H1 (cell line): ENCODE measurements at regions not wholly inside any gene's neighbourhood (a gene's known extent, or its start where the extent isn't known, plus 50 kb on each side); places are given as distances from the start of the nearest gene placed in this dataset.
"Not testable (repeated sequence)": the region's sequence is repeated elsewhere in the genome, so short reads cannot be mapped to it uniquely, and the experiment has no call there.

ENCODE experiments used
- CTCF ChIA-PET: fragments of 300-600 bp; sonication (Branson Sonifier 250); formaldehyde crosslinking; loops from one replicate; lab custom pipeline; 2021; ENCODE audit not compliant: partially characterized antibody; lab: Charles Lee
- POLR2A ChIA-PET: fragments of 300-600 bp; sonication (Branson Sonifier 250); formaldehyde crosslinking; loops from one replicate; lab custom pipeline; 2021; ENCODE audit warnings: inconsistent platforms; ENCODE audit not compliant: partially characterized antibody; lab: Charles Lee
- DNase-seq, 2 experiments: peaks; one replicate each; pipeline versions ENCODE4 v3.0.0 to v3.0.0-alpha.2; 2010 to 2022; ENCODE audit warnings: low spot score in 2 of 2, low read depth in 1 of 2, mixed read lengths in 1 of 2
- FAIRE-seq: peaks from 2 replicates; lab custom pipeline; 2011; peaks lifted over from hg19 to GRCh38; lab: Jason Lieb, UNC
- H2AFZ ChIP-seq: 2 replicates; pipeline ENCODE4 v1.8.1; 2012; ENCODE audit warnings: low read length, inconsistent platforms
- H2AK5ac ChIP-seq: 2 replicates; pipeline ENCODE4 v1.6.1; 2013; ENCODE audit warnings: low read depth, low read length
- H2BK120ac ChIP-seq: replicated peaks from 2 replicates; pipeline ENCODE3; 2013; ENCODE audit warnings: low read depth, low read length, inconsistent platforms
- H2BK12ac ChIP-seq: 2 replicates; pipeline ENCODE4 v1.6.1; 2013; ENCODE audit warnings: low read depth, low read length
- H2BK15ac ChIP-seq: 2 replicates; pipeline ENCODE4 v1.6.1; 2013; ENCODE audit warnings: low read length
- H2BK20ac ChIP-seq: 2 replicates; pipeline ENCODE4 v1.6.1; 2013; ENCODE audit warnings: low read length
- H2BK5ac ChIP-seq: 2 replicates; pipeline ENCODE4 v1.6.1; 2013; ENCODE audit warnings: low read depth, low read length
- H3K14ac ChIP-seq: 2 replicates; pipeline ENCODE4 v1.6.1; 2013; ENCODE audit warnings: inconsistent platforms; ENCODE audit not compliant: insufficient read length
- H3K18ac ChIP-seq: 2 replicates; pipeline ENCODE4 v1.6.1; 2013; ENCODE audit warnings: low read length; ENCODE audit errors: extremely low read depth
- H3K23ac ChIP-seq: 2 replicates; pipeline ENCODE4 v1.6.1; 2013; ENCODE audit warnings: inconsistent platforms; ENCODE audit not compliant: insufficient read length
- H3K23me2 ChIP-seq: 2 replicates; pipeline ENCODE4 v1.6.1; 2013; ENCODE audit warnings: low read depth, low read length
- H3K27ac ChIP-seq: 2 replicates; pipeline ENCODE4 v1.6.1; 2011; ENCODE audit warnings: low read depth, low read length, inconsistent platforms
- H3K27me3 ChIP-seq, 4 experiments: replicated peaks in 1 of 4; 1 replicate in 1 of 4; 2 replicates in 3 of 4; pipeline versions ENCODE4 v1.6.1 to v1.8.1; 2011 to 2013; ENCODE audit warnings: low read length in 3 of 4, mild to moderate bottlenecking in 3 of 4, inconsistent platforms in 2 of 4, mixed read lengths in 2 of 4, moderate library complexity in 1 of 4; ENCODE audit not compliant: control insufficient read depth in 3 of 4, insufficient read depth in 3 of 4; ENCODE audit errors: extremely low read depth in 1 of 4
- H3K36me3 ChIP-seq, 4 experiments: 2 replicates each; pipeline versions ENCODE4 v1.6.1 to v1.8.1; 2011 to 2013; ENCODE audit warnings: mild to moderate bottlenecking in 4 of 4, low read length in 3 of 4, moderate library complexity in 2 of 4, control low read depth in 1 of 4, inconsistent platforms in 1 of 4; ENCODE audit not compliant: insufficient read depth in 4 of 4, control insufficient read depth in 2 of 4
- H3K4ac ChIP-seq: replicated peaks from 2 replicates; pipeline ENCODE3; 2013; ENCODE audit warnings: low read length, low read depth, mixed read lengths, inconsistent platforms; ENCODE audit not compliant: insufficient read length
- H3K4me1 ChIP-seq, 4 experiments: replicated peaks in 1 of 4; 1 replicate in 1 of 4; 2 replicates in 3 of 4; pipeline versions ENCODE4 v1.6.1 to v1.8.1; 2011 to 2013; ENCODE audit warnings: low read length in 3 of 4, inconsistent platforms in 2 of 4, mixed read lengths in 1 of 4; ENCODE audit not compliant: insufficient read depth in 4 of 4, control insufficient read depth in 3 of 4
- H3K4me2 ChIP-seq, 2 experiments: 2 replicates each; pipeline versions ENCODE4 v1.6.1 to v1.8.1; 2011 to 2013; ENCODE audit warnings: low read depth in 2 of 2, low read length in 2 of 2, control low read depth in 1 of 2, inconsistent platforms in 1 of 2, mild to moderate bottlenecking in 1 of 2; ENCODE audit not compliant: insufficient read depth in 1 of 2
- H3K4me3 ChIP-seq, 4 experiments: fragments of 200-600, 300-600 bp in 1 of 4; sonication (generic), shearing (Covaris generic), sonication (Bioruptor Twin) in 1 of 4; 2 replicates each; pipeline versions ENCODE4 v1.5.1 to v1.8.1; 2011 to 2016; ENCODE audit warnings: low read length in 4 of 4, low read depth in 3 of 4, control low read depth in 2 of 4, inconsistent platforms in 2 of 4, mild to moderate bottlenecking in 2 of 4, mixed read lengths in 1 of 4, moderate library complexity in 1 of 4; ENCODE audit not compliant: insufficient read depth in 2 of 4; ENCODE audit errors: extremely low read depth in 1 of 4
- H3K56ac ChIP-seq: replicated peaks from 2 replicates; pipeline ENCODE3; 2013; ENCODE audit warnings: low read depth, mild to moderate bottlenecking, mixed read lengths, low read length, inconsistent platforms; ENCODE audit not compliant: insufficient read length
- H3K79me1 ChIP-seq: 2 replicates; pipeline ENCODE4 v1.6.1; 2013; ENCODE audit warnings: low read depth, low read length, control low read depth
- H3K79me2 ChIP-seq, 2 experiments: 2 replicates each; pipeline versions ENCODE4 v1.6.1 to v1.8.1; 2012 to 2013; ENCODE audit warnings: low read length in 2 of 2, mild to moderate bottlenecking in 2 of 2, inconsistent platforms in 1 of 2; ENCODE audit not compliant: insufficient read depth in 2 of 2, control insufficient read depth in 1 of 2
- H3K9ac ChIP-seq, 4 experiments: replicated peaks in 1 of 4; 1 replicate in 1 of 4; 2 replicates in 3 of 4; pipeline versions ENCODE4 v1.6.1 to v1.8.1; 2011 to 2013; ENCODE audit warnings: low read depth in 3 of 4, low read length in 3 of 4, control low read depth in 2 of 4, mild to moderate bottlenecking in 2 of 4, moderate library complexity in 2 of 4, inconsistent platforms in 1 of 4; ENCODE audit errors: extremely low read depth in 1 of 4
- H3K9me3 ChIP-seq, 2 experiments: 2 replicates each; pipeline versions ENCODE4 v1.6.1 to v1.8.1; 2012 to 2013; ENCODE audit warnings: mild to moderate bottlenecking in 2 of 2, moderate library complexity in 2 of 2, control low read depth in 1 of 2, inconsistent platforms in 1 of 2, low read depth in 1 of 2, low read length in 1 of 2, mixed read lengths in 1 of 2; ENCODE audit not compliant: insufficient read depth in 2 of 2
- H4K20me1 ChIP-seq, 2 experiments: replicated peaks in 1 of 2; 2 replicates each; pipeline versions ENCODE3 to v1.8.1; 2011 to 2013; ENCODE audit warnings: inconsistent platforms in 2 of 2, low read length in 2 of 2, mild to moderate bottlenecking in 1 of 2; ENCODE audit not compliant: insufficient read depth in 2 of 2, control insufficient read depth in 1 of 2
- H4K5ac ChIP-seq: 2 replicates; pipeline ENCODE4 v1.6.1; 2013; ENCODE audit warnings: low read length, low read depth, mixed read lengths, inconsistent platforms; ENCODE audit not compliant: insufficient read length
- H4K8ac ChIP-seq: 2 replicates; pipeline ENCODE4 v1.8.0; 2013; ENCODE audit warnings: mild to moderate bottlenecking, moderate library complexity, low read length, inconsistent platforms; ENCODE audit not compliant: insufficient read depth; ENCODE audit errors: extremely low read depth
- H4K91ac ChIP-seq: replicated peaks from 2 replicates; pipeline ENCODE3; 2013; ENCODE audit warnings: low read length, mixed read lengths, inconsistent platforms; ENCODE audit not compliant: insufficient read length
- WGBS, 2 experiments: shearing (Covaris generic) in 1 of 2; methylation state at CpG; one replicate each; pipeline versions ENCODE4 v1.1.6 to v1.1.7; 2013 to 2015; ENCODE audit warnings: low lambda C conversion rate in 2 of 2, mixed read lengths in 2 of 2, inconsistent platforms in 1 of 2, low coverage in 1 of 2, missing lambda C conversion rate in 1 of 2; ENCODE audit not compliant: insufficient replicate concordance in 2 of 2, insufficient coverage in 1 of 2, insufficient read length in 1 of 2; ENCODE audit errors: extremely low coverage in 1 of 2, missing lambda C conversion rate in 1 of 2; 5-methylcytosine and 5-hydroxymethylcytosine counted together

GRCh38 chr6:164610859-164611258 lies 698.5 kb downstream of the C6orf118 start:
- FAIRE-seq, H3K9me3 ChIP-seq, H4K91ac ChIP-seq, H3K14ac ChIP-seq, H3K79me2 ChIP-seq, H3K4me2 ChIP-seq, H3K23me2 ChIP-seq, POLR2A ChIA-PET, H3K27me3 ChIP-seq, DNase-seq, H2BK12ac ChIP-seq, H2AFZ ChIP-seq, H3K27ac ChIP-seq, H2AK5ac ChIP-seq, H3K4me3 ChIP-seq, H2BK20ac ChIP-seq, H3K56ac ChIP-seq, H3K4me1 ChIP-seq, H3K79me1 ChIP-seq, H2BK5ac ChIP-seq, H3K9ac ChIP-seq, H4K8ac ChIP-seq, H3K23ac ChIP-seq, H3K36me3 ChIP-seq, H2BK15ac ChIP-seq, H4K5ac ChIP-seq, H4K20me1 ChIP-seq, H3K18ac ChIP-seq, H3K4ac ChIP-seq, H2BK120ac ChIP-seq: not testable (repeated sequence)
- 94% methylated on average over 15 of the region's 15 CpGs; no CpG with 5 or more reads in 1 of the 2 experiments for WGBS, 2 experiments
- CTCF ChIA-PET, result interaction anchor here (0.7 to 1.1 kb wide), 2 partner anchors 78 to 260 kb away, joined by 3 read pairs; no protein-coding TSS in a partner anchor

- POLR2A ChIA-PET, result interaction anchor here (0.6 kb wide), 1 partner anchor 378 kb away, joined by 3 read pairs; no protein-coding TSS in a partner anchor
- FAIRE-seq, H4K91ac ChIP-seq, H3K79me2 ChIP-seq, DNase-seq, H2BK5ac ChIP-seq, H2BK15ac ChIP-seq, H3K9me3 ChIP-seq, H2BK120ac ChIP-seq, H3K56ac ChIP-seq, H3K4ac ChIP-seq, H4K8ac ChIP-seq, H3K14ac ChIP-seq, H3K27ac ChIP-seq, H3K36me3 ChIP-seq, H3K4me3 ChIP-seq, H3K79me1 ChIP-seq, H4K20me1 ChIP-seq, H3K4me2 ChIP-seq, H3K23ac ChIP-seq, H2AK5ac ChIP-seq, H4K5ac ChIP-seq, H3K27me3 ChIP-seq, H3K18ac ChIP-seq, H2AFZ ChIP-seq, H3K23me2 ChIP-seq, H2BK12ac ChIP-seq, H3K9ac ChIP-seq, H3K4me1 ChIP-seq, H2BK20ac ChIP-seq: not testable (repeated sequence)
- 97% methylated on average over 15 of the region's 15 CpGs; no CpG with 5 or more reads in 1 of the 2 experiments for WGBS, 2 experiments
- CTCF ChIA-PET, result interaction anchor here (1.0 kb wide), 1 partner anchor 467 kb away, joined by 3 read pairs; no protein-coding TSS in a partner anchor
These were observed 707.0 kb downstream of the C6orf118 start for GRCh38 chr6:164602415-164602814.
